K562 (cell line): ENCODE measurements at regions not wholly inside any gene's neighbourhood (a gene's known extent, or its start where the extent isn't known, plus 50 kb on each side); places are given as distances from the start of the nearest gene placed in this dataset.

Experiments
- ATAC-seq: fragments of 200-7000 bp; cut with Tn5 transposase; 3 replicates; pipeline ENCODE4 v1.9.1; 2020; ENCODE audit warnings: moderate library complexity
- BruUV-seq: library from RNA; stranded (reverse); fragments of 400-500 nt; replicated peaks from 2 replicates; lab custom pipeline; 2021; lab: Mats Ljungman, UMichigan
- CTCF ChIA-PET: fragments of 300-600 bp; formaldehyde crosslinking; extraction: SDS; loops from one replicate; lab custom pipeline; 2021; ENCODE audit warnings: low intra/inter-chr PET ratio; lab: Yijun Ruan, JAX
- POLR2A ChIA-PET: fragments of 300-600, 350-650 bp; sonication (Branson Sonifier 250); formaldehyde crosslinking; extraction: SDS; loops from one replicate; lab custom pipeline; 2021; ENCODE audit warnings: antibody characterized with exemption, inconsistent platforms; lab: Yijun Ruan, JAX
- DNase-seq, 4 experiments: peaks; one replicate each; pipeline versions ENCODE4 v3.0.0 to v3.0.0-alpha.2; 2011 to 2018; ENCODE audit warnings: low spot score in 3 of 4, mixed read lengths in 3 of 4; ENCODE audit errors: extremely low read depth in 1 of 4
- FAIRE-seq: peaks from 2 replicates; lab custom pipeline; 2011; peaks lifted over from hg19 to GRCh38; lab: Jason Lieb, UNC
- H2AFZ ChIP-seq: 2 replicates; pipeline ENCODE4 v1.6.0; 2011; ENCODE audit warnings: low read depth, low read length, control low read depth, inconsistent platforms
- H3K27ac ChIP-seq: fragments of 200-600 bp; 3 replicates; pipeline ENCODE4 v1.8.0; 2011; ENCODE audit warnings: low read depth, mild to moderate bottlenecking, control low read depth, inconsistent platforms, low read length, moderate library complexity, mixed read lengths; ENCODE audit errors: extremely low read depth
- H3K27me3 ChIP-seq, 2 experiments: fragments of 300-600 bp in 1 of 2; 2 replicates in 1 of 2; 3 replicates in 1 of 2; pipeline versions ENCODE4 v1.6.0 to v1.8.0; 2011; ENCODE audit warnings: inconsistent platforms in 2 of 2, low read length in 2 of 2, mild to moderate bottlenecking in 1 of 2, mixed read lengths in 1 of 2, moderate library complexity in 1 of 2; ENCODE audit not compliant: control insufficient read depth in 2 of 2, insufficient read depth in 2 of 2
- H3K36me3 ChIP-seq: fragments of 300-600 bp; 3 replicates; pipeline ENCODE4 v1.8.0; 2011; ENCODE audit warnings: mild to moderate bottlenecking, low read length, inconsistent platforms; ENCODE audit not compliant: control insufficient read depth, insufficient read depth
- H3K4me1 ChIP-seq, 2 experiments: fragments of 200-600 bp in 1 of 2; replicated peaks in 1 of 2; 2 replicates in 1 of 2; 3 replicates in 1 of 2; pipeline versions ENCODE4 v1.5.1 to v1.8.0; 2011; ENCODE audit warnings: inconsistent platforms in 2 of 2, low read length in 2 of 2, mild to moderate bottlenecking in 1 of 2, mixed read lengths in 1 of 2, moderate library complexity in 1 of 2; ENCODE audit not compliant: control insufficient read depth in 2 of 2, insufficient read depth in 2 of 2
- H3K4me2 ChIP-seq: 2 replicates; pipeline ENCODE4 v1.6.1; 2011; ENCODE audit warnings: low read length, control low read depth, inconsistent platforms, mixed read lengths; ENCODE audit not compliant: insufficient read depth
- H3K4me3 ChIP-seq: fragments of 200-600 bp; sonication (generic), shearing (Covaris generic); 2 replicates; pipeline ENCODE4 v1.5.1; 2016; ENCODE audit warnings: control low read depth, inconsistent platforms
- H3K79me2 ChIP-seq: fragments of 200-600 bp; 3 replicates; pipeline ENCODE4 v1.8.0; 2011; ENCODE audit warnings: low read length, inconsistent platforms; ENCODE audit not compliant: control insufficient read depth, insufficient read depth
- H3K9ac ChIP-seq, 2 experiments: 2 replicates each; pipeline versions ENCODE4 v1.6.0 to v1.6.1; 2011; ENCODE audit warnings: low read depth in 2 of 2, low read length in 2 of 2, control low read depth in 1 of 2, inconsistent platforms in 1 of 2, mild to moderate bottlenecking in 1 of 2, mixed read lengths in 1 of 2; ENCODE audit not compliant: insufficient read depth in 1 of 2
- H3K9me1 ChIP-seq: one replicate; pipeline ENCODE4 v1.6.0; 2011; ENCODE audit warnings: inconsistent platforms, mild to moderate bottlenecking, low read length, moderate library complexity; ENCODE audit not compliant: control insufficient read depth, insufficient read depth
- H3K9me3 ChIP-seq: replicated peaks from 2 replicates; pipeline ENCODE4 v1.5.1; 2011; ENCODE audit warnings: low read depth, low read length, inconsistent platforms; ENCODE audit not compliant: control insufficient read depth, insufficient read depth
- H4K20me1 ChIP-seq: replicated peaks from 2 replicates; pipeline ENCODE4 v1.6.1; 2011; ENCODE audit warnings: low read length, inconsistent platforms, mixed read lengths; ENCODE audit not compliant: control insufficient read depth, insufficient read depth
- WGBS: fragments of 100-300 bp; shearing (Covaris generic); methylation state at CpG from one replicate; pipeline ENCODE4 v1.1.6; 2016; ENCODE audit warnings: low coverage, mixed read lengths; ENCODE audit not compliant: insufficient coverage; ENCODE audit errors: missing lambda C conversion rate; 5-methylcytosine and 5-hydroxymethylcytosine counted together
- in situ Hi-C: fragments of 300-500 bp; cut with MboI; formaldehyde crosslinking; loops from 4 replicates; pipeline ENCODE4 v1.15.0; 2018; ENCODE audit warnings: inconsistent platforms, mixed read lengths
- intact Hi-C: fragments of 100-400 bp; cut with micrococcal nuclease; formaldehyde crosslinking; loops from 2 replicates; pipeline ENCODE4 v1.14.2; 2022
- TF ChIP-seq, protein P1 (sequence below): fragments of 150-350 bp; conservative IDR thresholded peaks from 2 replicates; pipeline ENCODE4 v1.6.1; 2014; ENCODE audit warnings: low read length

DNA sequence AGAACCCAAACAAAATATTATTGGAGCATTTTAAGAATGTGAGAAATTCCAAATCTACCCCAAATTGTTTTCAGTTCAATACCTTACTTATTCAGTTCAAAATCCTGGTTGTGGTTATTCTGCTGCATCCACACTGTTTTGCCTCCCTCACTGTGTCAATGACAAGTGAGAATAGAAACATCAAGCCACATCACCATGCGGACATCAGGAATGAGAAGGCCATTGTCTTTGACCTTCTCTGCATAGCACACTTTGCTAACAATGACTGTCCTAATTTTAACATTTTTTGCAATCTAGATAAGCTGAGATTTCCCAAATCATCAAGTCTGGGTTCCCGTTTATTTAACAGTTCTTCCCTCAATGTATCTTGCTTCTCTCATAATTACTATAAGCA is 93.7 kb downstream of the ELAPOR2 start:
- WGBS, result 45% methylated on average over 2 of the region's 2 CpGs
- ChIA-PET CTCF (no interaction called here), POLR2A (interaction anchor here (1.0 kb wide), 2 partner anchors 39 to 93 kb away, joined by 3 to 4 read pairs; partner anchors contain the start of gene ELAPOR2)
- TF ChIP-seq, protein P1, sequence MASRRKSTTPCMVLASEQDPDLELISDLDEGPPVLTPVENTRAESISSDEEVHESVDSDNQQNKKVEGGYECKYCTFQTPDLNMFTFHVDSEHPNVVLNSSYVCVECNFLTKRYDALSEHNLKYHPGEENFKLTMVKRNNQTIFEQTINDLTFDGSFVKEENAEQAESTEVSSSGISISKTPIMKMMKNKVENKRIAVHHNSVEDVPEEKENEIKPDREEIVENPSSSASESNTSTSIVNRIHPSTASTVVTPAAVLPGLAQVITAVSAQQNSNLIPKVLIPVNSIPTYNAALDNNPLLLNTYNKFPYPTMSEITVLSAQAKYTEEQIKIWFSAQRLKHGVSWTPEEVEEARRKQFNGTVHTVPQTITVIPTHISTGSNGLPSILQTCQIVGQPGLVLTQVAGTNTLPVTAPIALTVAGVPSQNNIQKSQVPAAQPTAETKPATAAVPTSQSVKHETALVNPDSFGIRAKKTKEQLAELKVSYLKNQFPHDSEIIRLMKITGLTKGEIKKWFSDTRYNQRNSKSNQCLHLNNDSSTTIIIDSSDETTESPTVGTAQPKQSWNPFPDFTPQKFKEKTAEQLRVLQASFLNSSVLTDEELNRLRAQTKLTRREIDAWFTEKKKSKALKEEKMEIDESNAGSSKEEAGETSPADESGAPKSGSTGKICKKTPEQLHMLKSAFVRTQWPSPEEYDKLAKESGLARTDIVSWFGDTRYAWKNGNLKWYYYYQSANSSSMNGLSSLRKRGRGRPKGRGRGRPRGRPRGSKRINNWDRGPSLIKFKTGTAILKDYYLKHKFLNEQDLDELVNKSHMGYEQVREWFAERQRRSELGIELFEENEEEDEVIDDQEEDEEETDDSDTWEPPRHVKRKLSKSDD, result no peak
- no peak for DNase-seq
- no TSS peak for BruUV-seq
- no peaks in the 10 kb centered on the region for H3K9me1 ChIP-seq
- H3K36me3 ChIP-seq, result no peaks in the 10 kb centered on the region
- no peak overlapping the region for H3K4me2 ChIP-seq
- peaks cover 0 to 24% of the 10 kb centered on the region in 2 experiments; a peak in 2 of 5 replicates for H3K4me1 ChIP-seq
- H3K27ac ChIP-seq, result no peak overlapping the region
- H3K9ac ChIP-seq, result no peak overlapping the region
- peaks cover 7% of the 10 kb centered on the region; the same call in 1 of the 2 replicates for H4K20me1 ChIP-seq
- H2AFZ ChIP-seq, result no peak overlapping the region
- no peaks in the 10 kb centered on the region for H3K9me3 ChIP-seq
- no peaks in the 10 kb centered on the region for H3K27me3 ChIP-seq
- H3K4me3 ChIP-seq, result no peak overlapping the region
- peaks cover 22% of the 10 kb centered on the region; the same call in 2 of the 3 replicates for H3K79me2 ChIP-seq
- in situ Hi-C loops, result no loop called here
- no peak for FAIRE-seq
- ATAC-seq, result no peak
- intact Hi-C loops, result no loop called here
